ENCODE measurements at regions not wholly inside any gene's neighbourhood (a gene's known extent, or its start where the extent isn't known, plus 50 kb on each side); places are given as distances from the start of the nearest gene placed in this dataset.
"Not testable (repeated sequence)": the region's sequence is repeated elsewhere in the genome, so short reads cannot be mapped to it uniquely, and the experiment has no call there.

DNA sequence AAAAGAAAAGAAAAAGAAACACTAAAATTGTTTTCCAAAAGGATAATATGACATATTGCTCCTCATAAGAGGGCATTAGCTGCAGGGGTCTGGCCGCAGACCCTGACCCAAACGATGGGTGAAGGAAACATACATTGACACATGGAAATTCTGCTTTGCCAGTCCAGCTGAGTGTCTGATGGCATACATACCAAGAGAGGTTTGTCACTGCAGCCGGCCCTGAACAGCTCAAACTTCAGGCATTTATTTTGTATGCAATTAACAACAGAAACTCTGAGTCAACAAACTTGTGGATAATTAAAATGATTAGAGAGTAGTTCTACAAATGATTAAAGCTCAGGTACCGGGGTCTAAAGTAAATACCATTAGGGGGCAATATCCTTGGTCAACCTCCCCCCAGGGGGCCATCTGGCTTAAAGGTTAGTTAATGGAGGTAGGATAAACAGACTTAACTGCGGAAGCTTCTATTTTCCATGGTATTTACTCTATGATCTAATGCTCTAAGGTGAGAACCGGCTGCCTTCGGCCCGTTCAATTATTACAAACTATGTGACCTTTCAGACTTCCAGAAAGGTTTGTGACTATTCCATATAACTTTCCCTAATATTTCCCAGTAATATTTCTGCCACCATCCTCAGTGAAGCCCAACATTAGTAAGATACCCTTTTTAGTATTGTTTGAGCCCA, 1550.7 kb downstream of the CDY2B start:
- not testable (repeated sequence) for TF ChIP-seq JUND (IDR thresholded peaks at IDR 0.05); EGR1 (IDR thresholded peaks at IDR 0.05; ENCODE audit: low read depth in 2 of 2)
- TF ChIP-seq, protein P1, sequence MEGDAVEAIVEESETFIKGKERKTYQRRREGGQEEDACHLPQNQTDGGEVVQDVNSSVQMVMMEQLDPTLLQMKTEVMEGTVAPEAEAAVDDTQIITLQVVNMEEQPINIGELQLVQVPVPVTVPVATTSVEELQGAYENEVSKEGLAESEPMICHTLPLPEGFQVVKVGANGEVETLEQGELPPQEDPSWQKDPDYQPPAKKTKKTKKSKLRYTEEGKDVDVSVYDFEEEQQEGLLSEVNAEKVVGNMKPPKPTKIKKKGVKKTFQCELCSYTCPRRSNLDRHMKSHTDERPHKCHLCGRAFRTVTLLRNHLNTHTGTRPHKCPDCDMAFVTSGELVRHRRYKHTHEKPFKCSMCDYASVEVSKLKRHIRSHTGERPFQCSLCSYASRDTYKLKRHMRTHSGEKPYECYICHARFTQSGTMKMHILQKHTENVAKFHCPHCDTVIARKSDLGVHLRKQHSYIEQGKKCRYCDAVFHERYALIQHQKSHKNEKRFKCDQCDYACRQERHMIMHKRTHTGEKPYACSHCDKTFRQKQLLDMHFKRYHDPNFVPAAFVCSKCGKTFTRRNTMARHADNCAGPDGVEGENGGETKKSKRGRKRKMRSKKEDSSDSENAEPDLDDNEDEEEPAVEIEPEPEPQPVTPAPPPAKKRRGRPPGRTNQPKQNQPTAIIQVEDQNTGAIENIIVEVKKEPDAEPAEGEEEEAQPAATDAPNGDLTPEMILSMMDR (IDR thresholded peaks at IDR 0.05; ENCODE audit: low read depth, low read length, missing input control), result not testable (repeated sequence)
- TF ChIP-seq, protein P2, sequence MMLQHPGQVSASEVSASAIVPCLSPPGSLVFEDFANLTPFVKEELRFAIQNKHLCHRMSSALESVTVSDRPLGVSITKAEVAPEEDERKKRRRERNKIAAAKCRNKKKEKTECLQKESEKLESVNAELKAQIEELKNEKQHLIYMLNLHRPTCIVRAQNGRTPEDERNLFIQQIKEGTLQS (IDR thresholded peaks at IDR 0.05), result not testable (repeated sequence)

All from liver (tissue), 3 donors.